ENCODE measurements at regions not wholly inside any gene's neighbourhood (a gene's known extent, or its start where the extent isn't known, plus 50 kb on each side); places are given as distances from the start of the nearest gene placed in this dataset.

DNA sequence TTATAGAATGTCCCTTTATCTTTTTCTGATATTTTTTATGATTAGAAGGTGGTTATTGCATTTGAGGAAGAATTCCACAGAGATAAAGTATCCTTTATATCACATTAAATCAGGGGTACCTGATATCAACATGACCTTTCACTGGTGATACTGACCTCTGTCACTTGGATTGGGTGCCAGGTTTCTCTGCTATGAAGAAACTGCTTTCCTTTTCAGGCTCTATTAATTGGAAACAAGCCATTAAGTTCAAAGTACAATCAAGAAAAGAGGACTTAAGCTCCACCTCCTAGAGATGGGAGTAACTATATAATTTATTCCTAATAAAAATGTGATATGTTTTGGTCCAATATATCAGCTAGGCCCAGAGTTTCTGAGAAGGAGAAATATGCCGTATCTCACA, 514.6 kb upstream of the TYRP1 start:
- TF ChIP-seq SP1 (IDR thresholded peaks at IDR 0.05) (no peak), FOXA1 (IDR thresholded peaks at IDR 0.05) (no peak), CTBP1 (IDR thresholded peaks at IDR 0.05; ENCODE audit: borderline replicate concordance) (no peak), FOXK2 (IDR thresholded peaks at IDR 0.05) (no peak), FOXM1 (IDR thresholded peaks at IDR 0.05; ENCODE audit: borderline replicate concordance) (no peak), BHLHE40 (IDR thresholded peaks at IDR 0.05; ENCODE audit: borderline replicate concordance) (no peak), ZNF384 (IDR thresholded peaks at IDR 0.05) (no peak), TARDBP (IDR thresholded peaks at IDR 0.05) (no peak), SUZ12 (IDR thresholded peaks at IDR 0.05) (no peak), LEF1 (IDR thresholded peaks at IDR 0.05; ENCODE audit: borderline replicate concordance) (no peak)
- TF ChIP-seq, protein P1, sequence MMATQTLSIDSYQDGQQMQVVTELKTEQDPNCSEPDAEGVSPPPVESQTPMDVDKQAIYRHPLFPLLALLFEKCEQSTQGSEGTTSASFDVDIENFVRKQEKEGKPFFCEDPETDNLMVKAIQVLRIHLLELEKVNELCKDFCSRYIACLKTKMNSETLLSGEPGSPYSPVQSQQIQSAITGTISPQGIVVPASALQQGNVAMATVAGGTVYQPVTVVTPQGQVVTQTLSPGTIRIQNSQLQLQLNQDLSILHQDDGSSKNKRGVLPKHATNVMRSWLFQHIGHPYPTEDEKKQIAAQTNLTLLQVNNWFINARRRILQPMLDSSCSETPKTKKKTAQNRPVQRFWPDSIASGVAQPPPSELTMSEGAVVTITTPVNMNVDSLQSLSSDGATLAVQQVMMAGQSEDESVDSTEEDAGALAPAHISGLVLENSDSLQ (IDR thresholded peaks at IDR 0.05): no peak
